Left ventricle myocardium inferior (tissue), 1 donor: ENCODE measurements at regions not wholly inside any gene's neighbourhood (a gene's known extent, or its start where the extent isn't known, plus 50 kb on each side); places are given as distances from the start of the nearest gene placed in this dataset.

Experiments used
- DNase-seq: peaks from one replicate; pipeline ENCODE4 v3.0.0-alpha.2; 2020
- H3K27ac ChIP-seq: fragments of 200-600 bp; replicated peaks from 2 replicates; pipeline ENCODE4 v1.8.0; 2021
- H3K27me3 ChIP-seq: fragments of 200-600 bp; 2 replicates; pipeline ENCODE4 v1.8.0; 2021; ENCODE audit warnings: low read depth
- H3K36me3 ChIP-seq: fragments of 200-600 bp; 2 replicates; pipeline ENCODE4 v1.8.0; 2021
- H3K4me1 ChIP-seq: fragments of 200-600 bp; 2 replicates; pipeline ENCODE4 v1.8.0; 2021
- H3K4me3 ChIP-seq: fragments of 200-600 bp; 2 replicates; pipeline ENCODE4 v1.8.0; 2021; ENCODE audit warnings: mild to moderate bottlenecking, moderate library complexity
- H3K9me3 ChIP-seq: fragments of 200-600 bp; replicated peaks from 2 replicates; pipeline ENCODE4 v1.8.0; 2021
- intact Hi-C: fragments of 100-400 bp; cut with micrococcal nuclease; formaldehyde crosslinking; loops from one replicate; pipeline ENCODE4 v1.11.0; 2022
- TF ChIP-seq, protein P1 (sequence below): fragments of 200-600 bp; IDR thresholded peaks from 2 replicates; pipeline ENCODE4 v1.8.0; 2021; ENCODE audit warnings: antibody characterized with exemption, mild to moderate bottlenecking, borderline replicate concordance
- donor health status: DM: no; HTN: yes; CAD: no; lungs with severe emphysema.

DNA sequence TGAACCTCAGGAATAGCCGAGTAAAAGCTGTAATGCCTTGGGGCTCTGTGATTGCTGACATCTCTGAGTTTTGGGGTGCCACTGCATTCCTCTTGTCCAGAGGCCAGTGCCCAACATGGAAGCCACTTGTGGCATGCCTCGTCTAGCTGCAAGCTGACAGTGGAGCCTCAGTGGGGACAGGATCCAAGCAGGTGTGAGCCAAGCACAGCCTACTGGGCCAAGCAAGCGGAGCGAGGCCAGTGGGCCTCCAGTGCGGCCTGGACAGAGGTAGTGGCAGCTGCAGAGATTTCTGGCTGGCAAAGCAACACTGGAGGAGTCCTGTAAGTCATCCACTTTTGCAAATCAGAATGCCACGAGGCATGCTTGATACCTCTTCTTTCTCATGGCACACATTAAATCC is 1038.2 kb upstream of the CNTN5 start:
- Histone ChIP-seq H3K4me3 (no peak overlapping the region), H3K27me3 (no peaks in the 10 kb centered on the region)
- no peak for DNase-seq

DNA sequence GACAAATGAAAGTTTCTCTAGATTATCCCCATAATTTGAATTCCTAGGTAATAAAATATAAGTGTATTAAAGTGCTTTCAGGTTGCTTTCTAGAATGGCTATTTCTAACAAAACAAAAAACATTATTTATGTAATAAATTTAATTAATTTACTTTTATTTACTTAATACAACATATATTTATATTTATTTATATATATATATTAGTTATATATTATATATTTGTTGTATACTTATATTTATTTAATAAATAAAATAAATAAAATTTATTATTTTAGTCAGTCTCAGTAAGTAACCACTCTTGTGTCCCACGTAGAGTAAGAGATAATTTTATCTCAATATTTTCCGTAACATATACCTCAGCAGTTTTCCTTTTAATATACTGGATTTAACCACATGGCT is 1031.6 kb upstream of the CNTN5 start:
- H3K4me3 ChIP-seq, result no peak overlapping the region
- no peaks in the 10 kb centered on the region for H3K9me3 ChIP-seq
- no peaks in the 10 kb centered on the region for H3K36me3 ChIP-seq
- no peak for DNase-seq
- H3K4me1 ChIP-seq, result no peaks in the 10 kb centered on the region
- TF ChIP-seq, protein P1, sequence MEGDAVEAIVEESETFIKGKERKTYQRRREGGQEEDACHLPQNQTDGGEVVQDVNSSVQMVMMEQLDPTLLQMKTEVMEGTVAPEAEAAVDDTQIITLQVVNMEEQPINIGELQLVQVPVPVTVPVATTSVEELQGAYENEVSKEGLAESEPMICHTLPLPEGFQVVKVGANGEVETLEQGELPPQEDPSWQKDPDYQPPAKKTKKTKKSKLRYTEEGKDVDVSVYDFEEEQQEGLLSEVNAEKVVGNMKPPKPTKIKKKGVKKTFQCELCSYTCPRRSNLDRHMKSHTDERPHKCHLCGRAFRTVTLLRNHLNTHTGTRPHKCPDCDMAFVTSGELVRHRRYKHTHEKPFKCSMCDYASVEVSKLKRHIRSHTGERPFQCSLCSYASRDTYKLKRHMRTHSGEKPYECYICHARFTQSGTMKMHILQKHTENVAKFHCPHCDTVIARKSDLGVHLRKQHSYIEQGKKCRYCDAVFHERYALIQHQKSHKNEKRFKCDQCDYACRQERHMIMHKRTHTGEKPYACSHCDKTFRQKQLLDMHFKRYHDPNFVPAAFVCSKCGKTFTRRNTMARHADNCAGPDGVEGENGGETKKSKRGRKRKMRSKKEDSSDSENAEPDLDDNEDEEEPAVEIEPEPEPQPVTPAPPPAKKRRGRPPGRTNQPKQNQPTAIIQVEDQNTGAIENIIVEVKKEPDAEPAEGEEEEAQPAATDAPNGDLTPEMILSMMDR, result no peak
- intact Hi-C loops, result no loop called here
- H3K27ac ChIP-seq, result no peak overlapping the region
- H3K27me3 ChIP-seq, result no peaks in the 10 kb centered on the region

More for the DNA sequence above, 1038.2 kb upstream of the CNTN5 start:
- Histone ChIP-seq H3K27ac (no peak overlapping the region), H3K4me1 (no peaks in the 10 kb centered on the region), H3K9me3 (no peaks in the 10 kb centered on the region), H3K36me3 (no peaks in the 10 kb centered on the region)
- intact Hi-C loops, result no loop called here
- TF ChIP-seq, protein P1, result no peak

DNA sequence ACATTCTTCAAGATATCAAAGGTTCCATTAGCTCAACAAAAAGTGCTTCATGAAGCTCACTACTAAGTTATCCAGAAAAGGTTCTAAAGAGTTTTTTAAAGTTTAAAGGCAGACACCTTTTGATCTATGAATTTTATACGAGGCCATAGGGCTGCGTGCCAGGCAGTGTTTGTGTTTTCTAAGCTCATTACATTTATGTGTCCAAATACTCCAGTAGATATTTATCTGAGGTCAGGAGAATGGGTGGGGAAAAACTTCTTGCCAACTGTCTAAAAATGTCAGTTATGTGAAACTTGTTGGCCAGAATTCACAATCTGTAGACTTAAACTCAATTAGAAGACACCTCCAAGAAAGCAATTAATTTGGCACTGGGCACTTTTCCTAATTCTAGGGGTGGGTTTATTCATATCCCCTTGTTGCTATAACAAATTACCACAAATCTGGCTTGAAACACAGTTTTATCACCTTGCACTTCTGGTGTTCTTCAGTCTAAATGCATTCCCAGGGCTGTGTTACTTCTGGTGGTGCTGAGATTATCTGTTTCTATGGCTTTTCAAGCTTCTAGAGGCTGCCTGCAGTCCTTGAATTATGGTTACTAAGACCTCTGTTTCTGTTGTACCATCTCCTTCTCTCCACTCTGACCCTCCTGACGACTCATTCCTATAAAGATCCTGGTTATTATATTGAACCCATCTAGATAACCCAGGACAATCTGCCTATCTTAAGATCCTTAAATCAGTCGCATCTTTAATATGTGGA is 1030.4 kb upstream of the CNTN5 start:
- H3K27ac ChIP-seq, result no peak overlapping the region

DNA sequence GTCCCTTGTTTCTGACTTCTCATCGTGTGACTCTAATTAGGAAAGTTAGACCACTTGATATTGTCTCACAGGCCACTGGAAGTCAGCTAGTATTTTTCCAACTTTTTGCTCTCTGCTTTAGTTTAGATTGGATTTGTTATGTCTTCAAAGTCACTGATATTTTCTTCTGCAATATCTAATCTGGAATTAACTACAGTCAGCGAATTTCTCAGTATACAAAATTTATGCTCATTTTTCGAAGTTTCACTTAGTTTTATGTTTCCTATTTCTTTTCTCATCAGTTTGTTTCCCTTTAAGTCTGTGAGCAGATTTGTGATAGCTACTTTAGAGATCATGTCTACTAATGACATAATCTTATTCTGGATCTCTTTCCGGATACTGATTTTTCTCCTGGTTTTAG is 1027.2 kb upstream of the CNTN5 start:
- intact Hi-C loops, result no loop called here
- no peak overlapping the region for H3K27ac ChIP-seq
- DNase-seq, result no peak
- TF ChIP-seq, protein P1, result no peak
- H3K9me3 ChIP-seq, result no peaks in the 10 kb centered on the region
- H3K36me3 ChIP-seq, result no peaks in the 10 kb centered on the region
- H3K4me3 ChIP-seq, result no peak overlapping the region
- H3K27me3 ChIP-seq, result no peaks in the 10 kb centered on the region
- H3K4me1 ChIP-seq, result no peaks in the 10 kb centered on the region

More for the DNA sequence above, 1030.4 kb upstream of the CNTN5 start:
- H3K9me3 ChIP-seq, result no peaks in the 10 kb centered on the region
- no peaks in the 10 kb centered on the region for H3K4me1 ChIP-seq
- no peak for DNase-seq
- no peaks in the 10 kb centered on the region for H3K36me3 ChIP-seq
- intact Hi-C loops, result no loop called here
- TF ChIP-seq, protein P1, result no peak
- H3K4me3 ChIP-seq, result no peak overlapping the region
- H3K27me3 ChIP-seq, result no peaks in the 10 kb centered on the region

DNA sequence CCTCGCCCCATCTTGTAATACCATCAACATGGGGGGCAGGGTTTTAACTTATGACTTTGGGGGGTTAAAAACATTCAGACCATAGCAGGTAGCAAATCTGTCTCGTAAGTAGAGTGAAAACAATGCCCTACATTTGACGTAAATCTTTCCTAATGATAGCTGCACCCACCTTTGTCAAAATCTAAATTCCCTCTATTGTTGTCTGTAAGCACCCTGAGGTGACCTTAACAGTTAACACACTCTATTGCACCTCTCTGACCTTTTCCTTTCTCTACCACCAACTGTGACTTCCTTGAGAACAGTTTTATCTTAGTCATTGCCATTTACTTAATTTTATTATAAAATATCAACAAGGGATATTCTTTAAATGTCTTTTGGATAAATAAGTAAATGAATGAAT is 1024.9 kb upstream of the CNTN5 start:
- intact Hi-C loops, result no loop called here
- no peak overlapping the region for H3K4me3 ChIP-seq
- no peaks in the 10 kb centered on the region for H3K4me1 ChIP-seq
- no peaks in the 10 kb centered on the region for H3K36me3 ChIP-seq
- H3K27ac ChIP-seq, result no peak overlapping the region
- H3K9me3 ChIP-seq, result no peaks in the 10 kb centered on the region
- TF ChIP-seq, protein P1, result no peak
- DNase-seq, result no peak
- no peaks in the 10 kb centered on the region for H3K27me3 ChIP-seq
